Tibial nerve (tissue), 4 donors: ENCODE measurements at regions not wholly inside any gene's neighbourhood (a gene's known extent, or its start where the extent isn't known, plus 50 kb on each side); places are given as distances from the start of the nearest gene placed in this dataset.
"Not testable (repeated sequence)": the region's sequence is repeated elsewhere in the genome, so short reads cannot be mapped to it uniquely, and the experiment has no call there.

ENCODE experiments used
- DNase-seq, 2 donors: peaks; one replicate each; pipeline ENCODE4 v3.0.0-alpha.2; 2019; ENCODE audit warnings: low spot score in 2 of 2
- H3K27ac ChIP-seq, 4 donors: fragments of 200-600 bp; sonication (generic) in 3 of 4; one replicate each; pipeline ENCODE4 v1.5.1; 2017 to 2019; ENCODE audit warnings: mild to moderate bottlenecking in 1 of 4
- H3K27me3 ChIP-seq, 2 donors: fragments of 200-600 bp; sonication (generic) in 1 of 2; one replicate each; pipeline versions ENCODE4 v1.5.1 to v1.6.0; 2017 to 2019
- H3K36me3 ChIP-seq, 3 donors: fragments of 200-600 bp; sonication (generic); one replicate each; pipeline ENCODE4 v1.5.1; 2018 to 2019
- H3K4me1 ChIP-seq, 4 donors: fragments of 200-600 bp; sonication (generic) in 3 of 4; one replicate each; pipeline ENCODE4 v1.5.1; 2017 to 2019
- H3K4me3 ChIP-seq, 4 donors: fragments of 200-600 bp; sonication (generic) in 3 of 4; one replicate each; pipeline ENCODE4 v1.5.1; 2017 to 2019; ENCODE audit warnings: mild to moderate bottlenecking in 1 of 4, moderate library complexity in 1 of 4
- H3K9me3 ChIP-seq, 4 donors: fragments of 200-600 bp; sonication (generic) in 3 of 4; one replicate each; pipeline ENCODE4 v1.5.1; 2017 to 2019
- EP300 ChIP-seq, 2 donors: sonication (generic); formaldehyde crosslinking; IDR thresholded peaks; one replicate each; pipeline ENCODE4 v1.6.1; 2017; ENCODE audit warnings: antibody characterized with exemption in 2 of 2, mild to moderate bottlenecking in 1 of 2
- WGBS, 2 donors: methylation state at CpG; one replicate each; pipeline ENCODE4 v1.1.5; 2018; 5-methylcytosine and 5-hydroxymethylcytosine counted together

- DNase-seq, H3K27me3 ChIP-seq, H3K4me1 ChIP-seq, H3K9me3 ChIP-seq, H3K36me3 ChIP-seq: not testable (repeated sequence)
- peak in 1 of 2 donors; percentile 42 for TF ChIP-seq EP300 (IDR thresholded peaks at IDR 0.05)
- WGBS, 2 donors, result no CpG with 5 or more reads among the region's 60 CpGs
- peak overlapping the region in 2 of 4 donors; percentile 43 to 52 for H3K4me3 ChIP-seq
- H3K27ac ChIP-seq, result peak overlapping the region in 2 of 4 donors; percentile 77 to 89
Observed at GRCh38 chr15:84500165-84500889, 100.5 kb upstream of the ZSCAN2 start.

DNA sequence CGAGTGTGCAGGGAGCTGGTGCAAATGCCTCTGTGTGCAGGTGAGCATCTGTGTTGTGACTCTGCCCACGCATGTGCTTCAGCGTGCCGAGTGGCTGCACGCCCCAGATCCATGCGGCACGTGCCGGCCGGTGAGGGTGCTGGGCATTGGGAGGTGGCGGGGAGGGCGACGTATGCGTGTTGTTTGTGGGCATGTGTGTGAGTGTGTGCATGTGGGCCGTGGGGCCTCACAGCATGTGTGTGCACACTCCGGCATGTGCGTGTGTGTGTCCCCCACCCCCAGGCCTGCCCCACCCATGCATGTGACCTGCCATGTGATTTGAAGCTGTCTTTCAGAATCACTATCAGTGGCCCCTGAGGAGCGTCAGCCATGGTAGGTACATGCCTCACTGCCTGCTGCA is 97.7 kb upstream of the ZSCAN2 start:
- not testable (repeated sequence) for H3K9me3 ChIP-seq, H3K36me3 ChIP-seq, H3K4me3 ChIP-seq, H3K27ac ChIP-seq, H3K27me3 ChIP-seq, H3K4me1 ChIP-seq, DNase-seq
- no CpG with 5 or more reads among the region's 17 CpGs for WGBS, 2 donors

GRCh38 chr15:84505552-84505951 is 95.3 kb upstream of the ZSCAN2 start:
- not testable (repeated sequence) for H3K9me3 ChIP-seq, H3K27ac ChIP-seq, H3K27me3 ChIP-seq, DNase-seq, H3K4me1 ChIP-seq, H3K4me3 ChIP-seq, H3K36me3 ChIP-seq
- no CpG with 5 or more reads among the region's 4 CpGs for WGBS, 2 donors

DNA sequence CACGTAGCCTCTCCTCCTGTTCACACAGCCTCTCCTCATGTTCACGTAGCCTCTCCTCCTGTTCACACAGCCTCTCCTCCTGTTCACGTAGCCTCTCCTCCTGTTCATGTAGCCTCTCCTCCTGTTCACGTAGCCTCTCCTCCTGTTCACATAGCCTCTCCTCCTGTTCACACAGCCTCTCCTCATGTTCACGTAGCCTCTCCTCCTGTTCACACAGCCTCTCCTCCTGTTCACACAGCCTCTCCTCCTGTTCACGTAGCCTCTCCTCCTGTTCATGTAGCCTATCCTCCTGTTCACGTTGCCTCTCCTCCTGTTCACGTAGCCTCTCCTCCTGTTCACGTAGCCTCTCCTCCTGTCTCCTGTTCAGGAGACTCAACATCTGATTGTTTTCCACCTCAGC is 88.5 kb upstream of the ZSCAN2 start:
- not testable (repeated sequence) for H3K27me3 ChIP-seq, DNase-seq

GRCh38 chr15:84516773-84517172 is 84.0 kb upstream of the ZSCAN2 start:
- H3K36me3 ChIP-seq, DNase-seq, H3K27me3 ChIP-seq, H3K27ac ChIP-seq, H3K4me1 ChIP-seq, H3K4me3 ChIP-seq, H3K9me3 ChIP-seq: not testable (repeated sequence)
- WGBS, 2 donors, result 98% methylated on average over 4 to 5 of the region's 6 CpGs

More for the DNA sequence above, 88.5 kb upstream of the ZSCAN2 start:
- H3K4me3 ChIP-seq, H3K36me3 ChIP-seq, H3K4me1 ChIP-seq, H3K27ac ChIP-seq, H3K9me3 ChIP-seq: not testable (repeated sequence)
- 83 to 100% methylated on average over 2 to 4 of the region's 9 CpGs for WGBS, 2 donors

GRCh38 chr15:84525491-84526344 is 75.1 kb upstream of the ZSCAN2 start:
- not testable (repeated sequence) for H3K27ac ChIP-seq, H3K9me3 ChIP-seq, H3K36me3 ChIP-seq, H3K4me1 ChIP-seq, DNase-seq, H3K4me3 ChIP-seq, H3K27me3 ChIP-seq
- WGBS, 2 donors, result 40 to 47% methylated on average over 1 of the region's 2 CpGs

DNA sequence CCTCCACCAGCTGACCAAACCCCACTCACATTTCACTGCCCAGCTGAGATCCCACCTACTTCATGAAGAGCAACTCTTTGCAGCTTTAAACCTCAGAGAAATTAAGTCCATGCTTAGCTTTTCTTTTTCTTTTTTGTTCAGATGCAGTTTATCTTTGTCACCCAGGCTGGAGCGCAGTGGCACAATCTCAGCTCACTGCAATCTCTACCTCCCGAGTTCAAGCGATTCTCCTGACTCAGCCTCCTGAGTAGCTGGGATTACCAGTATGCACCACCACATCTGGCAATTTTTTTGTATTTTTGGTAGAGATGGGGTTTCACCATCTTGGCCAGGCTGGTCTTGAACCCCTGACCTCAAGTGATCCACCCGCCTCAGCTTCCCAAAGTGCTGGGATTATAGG is 70.1 kb upstream of the ZSCAN2 start:
- not testable (repeated sequence) for H3K4me3 ChIP-seq, H3K27ac ChIP-seq, H3K9me3 ChIP-seq, H3K4me1 ChIP-seq, DNase-seq, H3K36me3 ChIP-seq, H3K27me3 ChIP-seq
- WGBS, 2 donors, result 95 to 99% methylated on average over 4 of the region's 4 CpGs

DNA sequence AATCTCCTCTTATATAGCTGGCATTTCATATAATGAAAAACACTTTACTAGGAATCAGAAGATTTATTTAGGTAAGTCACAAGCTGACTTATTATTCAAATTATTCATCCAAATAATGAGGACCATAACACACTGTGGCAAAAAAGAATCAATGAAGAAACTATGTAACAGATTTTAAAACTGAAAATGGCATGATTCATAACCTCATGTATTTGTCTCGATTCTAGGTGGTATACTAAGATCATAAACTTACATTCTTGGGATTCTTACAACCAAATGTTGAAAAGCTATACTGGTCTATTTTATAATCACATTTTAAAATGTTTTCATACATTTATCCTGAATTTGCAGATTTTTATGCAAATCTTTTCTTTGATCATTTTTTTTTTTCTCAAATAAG is 69.6 kb upstream of the ZSCAN2 start:
- H3K4me1 ChIP-seq, H3K27me3 ChIP-seq, H3K27ac ChIP-seq, H3K36me3 ChIP-seq, DNase-seq, H3K9me3 ChIP-seq, H3K4me3 ChIP-seq: not testable (repeated sequence)
- 59 to 66% methylated on average over 1 of the region's 1 CpG for WGBS, 2 donors

DNA sequence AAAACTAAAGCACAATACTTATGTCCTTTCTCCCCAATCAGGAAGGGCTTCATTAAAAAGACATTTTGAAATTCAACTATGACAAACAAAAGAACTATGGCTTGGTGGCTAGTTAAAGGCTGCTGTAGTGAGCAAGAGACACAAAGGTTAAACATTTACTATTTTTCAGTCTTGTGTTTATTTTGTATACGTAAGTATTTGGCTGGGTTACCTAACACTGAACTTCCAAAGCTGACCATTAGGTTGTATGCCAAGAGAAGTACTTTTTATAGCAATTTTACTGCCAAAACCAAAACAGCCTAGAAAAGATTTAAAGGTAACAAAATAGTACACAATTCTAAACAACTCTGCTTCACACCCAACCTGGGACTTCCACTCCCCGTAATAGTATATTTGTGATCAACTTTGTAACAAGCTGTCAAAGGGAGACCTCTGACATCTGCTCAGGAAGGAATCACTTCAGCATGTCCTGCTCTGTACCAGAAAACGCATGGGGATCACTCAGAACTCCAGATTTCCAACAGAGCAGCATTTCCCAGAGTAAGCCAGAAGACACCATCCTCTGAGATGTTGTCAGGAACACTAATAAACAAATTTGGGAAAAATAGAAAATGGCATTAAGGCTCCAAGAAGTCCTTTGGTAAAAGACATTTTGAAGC is 69.0 kb upstream of the ZSCAN2 start:
- not testable (repeated sequence) for H3K4me1 ChIP-seq, DNase-seq, H3K4me3 ChIP-seq, H3K9me3 ChIP-seq, H3K27me3 ChIP-seq, H3K36me3 ChIP-seq, H3K27ac ChIP-seq
- WGBS, 2 donors, result 78 to 79% methylated on average over 3 of the region's 3 CpGs

DNA sequence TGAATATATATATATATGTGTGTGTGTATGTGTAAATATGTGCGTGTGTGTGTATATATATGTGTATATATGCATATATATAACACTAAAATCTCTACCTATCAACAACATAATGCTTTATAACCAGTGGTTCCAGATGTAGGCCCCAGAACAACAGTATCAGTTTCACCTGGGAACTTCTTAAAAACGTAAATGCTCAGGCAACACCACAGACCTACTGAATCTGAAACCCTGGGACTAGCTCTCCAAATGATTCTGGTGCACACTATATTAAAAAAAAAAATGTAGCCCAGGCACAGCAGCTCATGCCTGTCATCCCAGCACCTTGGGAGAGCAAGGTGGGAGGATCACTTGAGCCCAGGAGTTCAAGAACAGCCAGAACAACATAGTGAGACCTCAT is 67.1 kb upstream of the ZSCAN2 start:
- not testable (repeated sequence) for DNase-seq, H3K4me1 ChIP-seq, H3K4me3 ChIP-seq, H3K27me3 ChIP-seq, H3K27ac ChIP-seq, H3K9me3 ChIP-seq
- WGBS, 2 donors, result 96 to 100% methylated on average over 2 of the region's 2 CpGs
- H3K36me3 ChIP-seq, result peaks cover 0 to 13% (median 0%) of the 10 kb centered on the region in 3 donors

DNA sequence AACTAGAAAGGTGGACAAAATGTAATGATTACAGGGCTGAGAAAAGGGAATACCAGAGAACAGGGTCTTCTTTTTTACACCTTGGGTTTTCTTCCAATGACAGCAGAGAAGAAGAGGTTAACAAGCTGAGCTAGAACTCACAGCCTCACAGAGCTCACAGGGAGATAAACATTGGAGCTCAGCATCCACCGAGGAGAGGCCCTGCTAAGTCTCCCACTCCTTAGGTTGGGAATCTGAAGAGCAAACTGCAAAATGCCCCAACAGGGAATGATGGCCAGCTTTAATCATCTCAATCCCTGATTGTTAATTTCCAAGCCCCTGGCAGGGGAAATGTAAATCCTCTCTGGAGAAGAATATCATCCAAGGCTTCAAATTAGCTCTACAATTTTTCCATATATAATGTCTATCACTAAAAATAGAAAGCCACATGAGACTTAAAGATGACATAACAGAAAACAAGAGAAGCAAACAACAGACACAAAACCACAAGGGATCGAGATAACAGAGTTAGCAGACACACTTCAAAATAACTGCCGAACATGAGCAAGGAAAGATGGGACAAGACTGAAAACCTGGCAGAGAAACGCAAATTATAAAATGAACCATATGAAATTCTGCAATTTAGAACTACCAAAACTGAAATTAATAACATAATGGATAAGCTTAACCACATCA is 66.1 kb upstream of the ZSCAN2 start:
- H3K27me3 ChIP-seq, H3K9me3 ChIP-seq, H3K4me3 ChIP-seq, DNase-seq, H3K4me1 ChIP-seq, H3K27ac ChIP-seq: not testable (repeated sequence)
- 58 to 62% methylated on average over 4 of the region's 4 CpGs for WGBS, 2 donors
- H3K36me3 ChIP-seq, result peaks cover 0 to 16% (median 0%) of the 10 kb centered on the region in 3 donors

- not testable (repeated sequence) for DNase-seq, H3K27me3 ChIP-seq, H3K4me1 ChIP-seq, H3K27ac ChIP-seq, H3K4me3 ChIP-seq, H3K9me3 ChIP-seq
- 64 to 80% methylated on average over 3 of the region's 3 CpGs for WGBS, 2 donors
- H3K36me3 ChIP-seq, result peaks cover 0 to 20% (median 0%) of the 10 kb centered on the region in 3 donors
Observed at GRCh38 chr15:84536181-84536580, 64.6 kb upstream of the ZSCAN2 start.

DNA sequence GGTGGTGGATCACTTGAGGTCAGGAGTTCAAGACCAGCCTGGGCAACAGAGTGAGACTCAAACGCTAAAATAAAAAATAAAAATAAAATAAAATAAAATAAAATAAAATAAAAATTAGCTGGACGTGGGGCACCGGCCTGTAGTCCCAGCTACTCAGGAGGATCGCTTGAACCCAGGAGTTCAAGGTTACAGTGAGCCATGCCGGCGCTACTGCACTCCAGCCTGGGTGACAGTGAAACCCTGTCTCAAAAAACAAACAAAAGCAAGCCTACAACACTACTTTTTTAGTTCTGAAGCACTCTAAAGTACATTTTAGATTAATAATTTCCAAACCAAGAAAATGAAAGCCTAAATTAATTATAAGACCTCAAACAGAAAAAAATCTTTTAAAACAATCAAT is 56.2 kb upstream of the ZSCAN2 start:
- H3K27me3 ChIP-seq, H3K27ac ChIP-seq, H3K9me3 ChIP-seq, H3K4me3 ChIP-seq, DNase-seq, H3K4me1 ChIP-seq: not testable (repeated sequence)
- H3K36me3 ChIP-seq, result peaks cover 0 to 28% (median 0%) of the 10 kb centered on the region in 3 donors
- 91 to 93% methylated on average over 6 of the region's 6 CpGs for WGBS, 2 donors
